Adrenal gland (tissue), 9 donors: ENCODE measurements at regions not wholly inside any gene's neighbourhood (a gene's known extent, or its start where the extent isn't known, plus 50 kb on each side); places are given as distances from the start of the nearest gene placed in this dataset.
"Not testable (repeated sequence)": the region's sequence is repeated elsewhere in the genome, so short reads cannot be mapped to it uniquely, and the experiment has no call there.

Experiments
- DNase-seq, 7 donors: peaks; one replicate each; pipeline ENCODE4 v3.0.0-alpha.2; 2019 to 2020
- H3K27ac ChIP-seq, 5 donors: fragments of 200-600 bp; sonication (generic) in 4 of 5; 1 replicate in 3 of 5; 2 replicates in 2 of 5; pipeline versions ENCODE4 v1.5.1 to v1.8.0; 2016 to 2020; ENCODE audit warnings: mild to moderate bottlenecking in 1 of 5
- H3K27me3 ChIP-seq: fragments of 200-600 bp; 2 replicates; pipeline ENCODE4 v1.8.0; 2021
- H3K36me3 ChIP-seq, 2 donors: fragments of 200-600 bp; replicated peaks in 1 of 2; 1 replicate in 1 of 2; 2 replicates in 1 of 2; pipeline versions ENCODE4 v1.5.1 to v1.8.0; 2018 to 2022
- H3K4me1 ChIP-seq, 2 donors: fragments of 200-600 bp; replicated peaks in 1 of 2; 1 replicate in 1 of 2; 2 replicates in 1 of 2; pipeline versions ENCODE4 v1.5.1 to v1.8.0; 2018 to 2021
- H3K4me3 ChIP-seq, 4 donors: fragments of 200-600 bp; sonication (generic) in 3 of 4; one replicate each; pipeline ENCODE4 v1.5.1; 2016 to 2018
- H3K9me3 ChIP-seq, 3 donors: fragments of 200-600 bp; sonication (generic) in 1 of 3; replicated peaks in 1 of 3; 1 replicate in 2 of 3; 2 replicates in 1 of 3; pipeline versions ENCODE4 v1.5.1 to v1.8.0; 2016 to 2021
- POLR2A ChIP-seq, 2 donors: fragments of 450-650 bp; IDR thresholded peaks; one replicate each; pipeline ENCODE4 v1.6.1; 2017; ENCODE audit warnings: antibody characterized with exemption in 2 of 2, mild to moderate bottlenecking in 2 of 2, moderate library complexity in 1 of 2
- WGBS, 4 donors: extraction: QIAGEN DNeasy Blood & Tissue Kit in 2 of 4; methylation state at CpG; one replicate each; pipeline versions ENCODE4 v1.1.5 to v1.1.7; 2013 to 2017; 5-methylcytosine and 5-hydroxymethylcytosine counted together
- intact Hi-C, 2 donors: fragments of 100-400 bp; cut with DNase I; formaldehyde crosslinking; loops; one replicate each; pipeline versions ENCODE4 v1.14.1 to v1.15.0; 2022 to 2023
- TF ChIP-seq, protein P1 (sequence below), 6 experiments: fragments of 450-650 bp in 4 of 6; fragments of 200-600 bp in 2 of 6; sonication (generic) in 1 of 6; IDR thresholded peaks; 1 replicate in 5 of 6; 2 replicates in 1 of 6; pipeline versions ENCODE4 v1.5.1 to v1.8.0; 2016 to 2021; ENCODE audit warnings: antibody characterized with exemption in 6 of 6, mild to moderate bottlenecking in 2 of 6, moderate library complexity in 1 of 6
- donor health status: healthy with polysubstance abuse.
- donor health status: Bipolar disorder and iron deficiency.
- donor health status: DM: yes; HTN: yes; CAD: no.
- donor health status: DM: no; HTN: no; CAD: no.
- donor health status: DM: no; HTN: no; CAD: no.

DNA sequence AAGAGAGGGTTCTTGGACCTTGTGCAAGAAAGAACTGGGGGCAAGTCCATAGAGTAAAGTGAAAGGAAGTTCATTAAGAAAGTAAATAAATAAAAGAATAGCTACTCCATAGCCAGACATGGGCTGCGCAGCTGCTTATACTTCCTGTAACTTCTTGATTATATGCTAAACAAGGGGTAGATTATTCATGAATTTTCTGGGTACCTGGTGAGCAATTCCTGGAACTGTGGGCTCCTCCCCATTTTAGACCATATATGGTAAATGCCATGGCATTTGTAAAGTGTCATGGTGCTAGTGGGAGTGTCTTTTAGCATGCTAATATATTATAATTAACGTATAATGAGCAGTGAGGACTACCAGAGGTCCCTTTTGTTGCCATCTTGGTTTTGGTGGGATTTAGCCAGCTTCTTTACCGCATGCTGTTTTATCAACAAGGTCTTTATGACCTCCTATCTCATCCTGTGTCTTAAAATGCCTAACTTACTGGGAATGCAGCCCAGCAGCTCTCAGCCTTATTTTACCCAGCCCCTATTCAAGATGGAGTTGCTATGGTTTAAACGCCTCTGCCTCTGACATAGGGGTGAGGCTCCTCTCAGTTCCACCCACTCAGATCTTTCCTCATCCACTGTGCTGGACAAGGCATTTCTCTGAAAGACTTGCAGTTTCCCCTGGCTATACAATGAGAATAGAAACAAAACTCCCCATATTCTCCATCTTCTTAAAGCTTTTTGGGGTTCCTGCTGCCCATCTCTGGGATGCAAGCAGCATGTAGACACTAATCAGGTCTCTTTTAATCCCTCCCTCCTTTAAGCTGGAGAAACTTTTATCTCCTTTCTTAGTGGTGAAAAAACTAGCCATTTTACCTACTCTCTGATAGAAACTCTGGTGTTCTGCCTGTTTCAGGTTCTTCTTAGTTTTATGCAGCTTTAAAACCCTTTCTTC lies 91.2 kb downstream of the ARRDC3 start:
- H3K9me3 ChIP-seq = no peaks in the 10 kb centered on the region
- no peaks in the 10 kb centered on the region for H3K36me3 ChIP-seq
- peaks cover 0 to 13% of the 10 kb centered on the region in 2 donors for H3K4me1 ChIP-seq
- intact Hi-C loops = no loop called here
- no peak overlapping the region for H3K27ac ChIP-seq
- H3K27me3 ChIP-seq = no peaks in the 10 kb centered on the region
- TF ChIP-seq, protein P1, sequence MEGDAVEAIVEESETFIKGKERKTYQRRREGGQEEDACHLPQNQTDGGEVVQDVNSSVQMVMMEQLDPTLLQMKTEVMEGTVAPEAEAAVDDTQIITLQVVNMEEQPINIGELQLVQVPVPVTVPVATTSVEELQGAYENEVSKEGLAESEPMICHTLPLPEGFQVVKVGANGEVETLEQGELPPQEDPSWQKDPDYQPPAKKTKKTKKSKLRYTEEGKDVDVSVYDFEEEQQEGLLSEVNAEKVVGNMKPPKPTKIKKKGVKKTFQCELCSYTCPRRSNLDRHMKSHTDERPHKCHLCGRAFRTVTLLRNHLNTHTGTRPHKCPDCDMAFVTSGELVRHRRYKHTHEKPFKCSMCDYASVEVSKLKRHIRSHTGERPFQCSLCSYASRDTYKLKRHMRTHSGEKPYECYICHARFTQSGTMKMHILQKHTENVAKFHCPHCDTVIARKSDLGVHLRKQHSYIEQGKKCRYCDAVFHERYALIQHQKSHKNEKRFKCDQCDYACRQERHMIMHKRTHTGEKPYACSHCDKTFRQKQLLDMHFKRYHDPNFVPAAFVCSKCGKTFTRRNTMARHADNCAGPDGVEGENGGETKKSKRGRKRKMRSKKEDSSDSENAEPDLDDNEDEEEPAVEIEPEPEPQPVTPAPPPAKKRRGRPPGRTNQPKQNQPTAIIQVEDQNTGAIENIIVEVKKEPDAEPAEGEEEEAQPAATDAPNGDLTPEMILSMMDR (IDR thresholded peaks at IDR 0.05) = no peak
- TF ChIP-seq POLR2A (IDR thresholded peaks at IDR 0.05) = no peak
- WGBS, 4 donors = 67 to 90% (median 86%) methylated on average over 4 of the region's 4 CpGs
- no peak for DNase-seq
- H3K4me3 ChIP-seq = no peak overlapping the region

DNA sequence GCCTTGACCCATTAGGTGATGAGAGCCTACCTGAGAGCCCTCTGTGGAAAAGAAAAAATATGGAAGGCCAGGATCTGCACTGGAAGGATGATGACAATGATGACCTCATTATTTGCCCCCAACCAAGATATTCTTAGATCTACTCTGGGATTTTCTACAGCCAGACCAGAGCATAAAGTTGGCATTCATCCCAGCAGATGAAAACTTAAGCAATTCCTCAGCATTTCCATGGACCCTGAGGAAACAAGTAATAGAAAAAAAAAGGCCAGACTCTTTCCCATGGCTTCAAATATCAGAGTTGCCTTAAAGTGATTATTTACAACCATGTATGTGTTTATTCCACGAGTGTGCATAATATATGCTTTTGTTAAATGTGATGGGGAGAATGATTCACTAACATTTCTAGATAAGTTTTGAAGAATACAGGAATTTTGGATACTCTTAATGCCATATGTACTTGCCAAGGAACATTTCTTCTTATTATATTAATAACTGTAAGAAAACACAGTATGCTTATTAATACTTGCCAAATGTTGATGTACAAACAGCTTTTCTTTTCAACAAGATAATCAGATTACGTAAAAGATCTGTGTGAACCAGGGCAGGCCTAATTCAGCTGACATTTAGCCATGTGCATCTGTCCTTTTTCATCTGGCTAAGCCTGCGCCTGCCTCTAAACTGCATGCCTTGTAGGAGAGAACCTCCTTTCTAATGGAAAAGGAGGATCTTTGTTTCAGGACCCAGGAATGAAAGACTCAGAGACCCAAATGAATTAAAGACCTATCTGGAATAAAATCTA lies 94.8 kb downstream of the ARRDC3 start:
- Histone ChIP-seq H3K4me3 (no peak overlapping the region), H3K9me3 (no peaks in the 10 kb centered on the region), H3K4me1 (peaks cover 0 to 17% of the 10 kb centered on the region in 2 donors), H3K36me3 (no peaks in the 10 kb centered on the region), H3K27me3 (no peaks in the 10 kb centered on the region), H3K27ac (peak overlapping the region in 2 of 5 donors; percentile 8 to 38)
- intact Hi-C loops = no loop called here
- TF ChIP-seq, protein P1 (IDR thresholded peaks at IDR 0.05) = no peak
- no peak for TF ChIP-seq POLR2A (IDR thresholded peaks at IDR 0.05)
- peak in 1 of 7 donors; percentile 41 for DNase-seq
- WGBS, 4 donors = 55 to 68% (median 63%) methylated on average over 3 of the region's 3 CpGs

DNA sequence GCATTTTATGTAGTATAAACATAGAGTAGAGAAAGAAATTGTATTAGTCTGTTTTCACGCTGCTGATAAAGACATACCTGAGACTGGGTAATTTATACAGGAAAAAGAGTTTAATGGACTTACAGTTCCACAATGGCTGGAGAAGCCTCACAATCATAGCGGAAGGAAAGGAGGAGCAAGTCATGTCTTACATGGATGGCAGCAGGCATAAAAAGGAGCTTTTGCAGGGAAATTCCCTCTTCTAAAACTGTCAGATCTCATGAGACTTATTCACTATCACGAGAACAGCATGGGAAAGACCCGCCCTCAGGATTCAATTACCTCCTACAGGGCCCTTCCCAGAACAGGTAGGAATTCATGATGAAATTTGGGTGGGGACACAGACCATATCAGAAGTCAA lies 98.1 kb downstream of the ARRDC3 start:
- peaks cover 6 to 26% of the 10 kb centered on the region in 2 donors for H3K4me1 ChIP-seq
- intact Hi-C loops, H3K27me3 ChIP-seq, H3K27ac ChIP-seq, DNase-seq, H3K4me3 ChIP-seq, H3K36me3 ChIP-seq, H3K9me3 ChIP-seq: not testable (repeated sequence)
- WGBS, 4 donors = 90 to 97% (median 95%) methylated on average over 4 of the region's 4 CpGs

DNA sequence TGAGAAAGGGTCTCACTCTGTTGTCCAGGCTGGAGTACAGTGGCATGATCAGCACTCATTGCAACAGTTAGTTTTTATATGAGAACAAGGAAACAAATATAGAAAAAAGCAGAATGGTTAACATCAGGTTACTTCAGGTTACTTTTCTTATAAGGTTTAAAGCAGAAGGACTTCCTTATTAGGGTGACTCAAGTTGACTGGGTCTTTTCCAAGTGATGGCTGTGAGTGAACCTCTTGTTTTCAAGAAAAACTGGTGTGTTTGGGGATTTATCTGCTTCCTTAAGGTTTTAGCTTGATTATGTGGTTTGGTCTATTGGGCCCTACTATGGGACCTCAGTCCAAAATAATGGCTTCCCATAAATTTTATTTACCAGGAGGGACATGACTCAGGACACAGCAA lies 99.2 kb downstream of the ARRDC3 start:
- DNase-seq = peak in 1 of 7 donors; percentile 29
- Histone ChIP-seq H3K36me3 (no peaks in the 10 kb centered on the region), H3K4me1 (peaks cover 6 to 32% of the 10 kb centered on the region in 2 donors), H3K9me3 (no peaks in the 10 kb centered on the region), H3K4me3 (no peak overlapping the region), H3K27me3 (no peaks in the 10 kb centered on the region), H3K27ac (no peak overlapping the region)
- intact Hi-C loops = loop anchor here (5.0 kb wide), 1 partner anchor 98 kb away; the partner anchor contains the start of gene ARRDC3 (in 2 of the 2)
- no peak for TF ChIP-seq POLR2A (IDR thresholded peaks at IDR 0.05)
- TF ChIP-seq, protein P1 (IDR thresholded peaks at IDR 0.05) = no peak
